H1 (cell line): ENCODE measurements at regions not wholly inside any gene's neighbourhood (a gene's known extent, or its start where the extent isn't known, plus 50 kb on each side); places are given as distances from the start of the nearest gene placed in this dataset.

Experiments
- CTCF ChIA-PET: fragments of 300-600 bp; sonication (Branson Sonifier 250); formaldehyde crosslinking; loops from one replicate; lab custom pipeline; 2021; ENCODE audit not compliant: partially characterized antibody; lab: Charles Lee
- POLR2A ChIA-PET: fragments of 300-600 bp; sonication (Branson Sonifier 250); formaldehyde crosslinking; loops from one replicate; lab custom pipeline; 2021; ENCODE audit warnings: inconsistent platforms; ENCODE audit not compliant: partially characterized antibody; lab: Charles Lee
- DNase-seq, 2 experiments: peaks; one replicate each; pipeline versions ENCODE4 v3.0.0 to v3.0.0-alpha.2; 2010 to 2022; ENCODE audit warnings: low spot score in 2 of 2, low read depth in 1 of 2, mixed read lengths in 1 of 2
- FAIRE-seq: peaks from 2 replicates; lab custom pipeline; 2011; peaks lifted over from hg19 to GRCh38; lab: Jason Lieb, UNC
- H2AFZ ChIP-seq: 2 replicates; pipeline ENCODE4 v1.8.1; 2012; ENCODE audit warnings: low read length, inconsistent platforms
- H2AK5ac ChIP-seq: 2 replicates; pipeline ENCODE4 v1.6.1; 2013; ENCODE audit warnings: low read depth, low read length
- H2BK120ac ChIP-seq: replicated peaks from 2 replicates; pipeline ENCODE3; 2013; ENCODE audit warnings: low read depth, low read length, inconsistent platforms
- H2BK12ac ChIP-seq: 2 replicates; pipeline ENCODE4 v1.6.1; 2013; ENCODE audit warnings: low read depth, low read length
- H2BK15ac ChIP-seq: 2 replicates; pipeline ENCODE4 v1.6.1; 2013; ENCODE audit warnings: low read length
- H2BK20ac ChIP-seq: 2 replicates; pipeline ENCODE4 v1.6.1; 2013; ENCODE audit warnings: low read length
- H2BK5ac ChIP-seq: 2 replicates; pipeline ENCODE4 v1.6.1; 2013; ENCODE audit warnings: low read depth, low read length
- H3K14ac ChIP-seq: 2 replicates; pipeline ENCODE4 v1.6.1; 2013; ENCODE audit warnings: inconsistent platforms; ENCODE audit not compliant: insufficient read length
- H3K18ac ChIP-seq: 2 replicates; pipeline ENCODE4 v1.6.1; 2013; ENCODE audit warnings: low read length; ENCODE audit errors: extremely low read depth
- H3K23ac ChIP-seq: 2 replicates; pipeline ENCODE4 v1.6.1; 2013; ENCODE audit warnings: inconsistent platforms; ENCODE audit not compliant: insufficient read length
- H3K23me2 ChIP-seq: 2 replicates; pipeline ENCODE4 v1.6.1; 2013; ENCODE audit warnings: low read depth, low read length
- H3K27ac ChIP-seq: 2 replicates; pipeline ENCODE4 v1.6.1; 2011; ENCODE audit warnings: low read depth, low read length, inconsistent platforms
- H3K27me3 ChIP-seq, 4 experiments: replicated peaks in 1 of 4; 1 replicate in 1 of 4; 2 replicates in 3 of 4; pipeline versions ENCODE4 v1.6.1 to v1.8.1; 2011 to 2013; ENCODE audit warnings: low read length in 3 of 4, mild to moderate bottlenecking in 3 of 4, inconsistent platforms in 2 of 4, mixed read lengths in 2 of 4, moderate library complexity in 1 of 4; ENCODE audit not compliant: control insufficient read depth in 3 of 4, insufficient read depth in 3 of 4; ENCODE audit errors: extremely low read depth in 1 of 4
- H3K36me3 ChIP-seq, 4 experiments: 2 replicates each; pipeline versions ENCODE4 v1.6.1 to v1.8.1; 2011 to 2013; ENCODE audit warnings: mild to moderate bottlenecking in 4 of 4, low read length in 3 of 4, moderate library complexity in 2 of 4, control low read depth in 1 of 4, inconsistent platforms in 1 of 4; ENCODE audit not compliant: insufficient read depth in 4 of 4, control insufficient read depth in 2 of 4
- H3K4ac ChIP-seq: replicated peaks from 2 replicates; pipeline ENCODE3; 2013; ENCODE audit warnings: low read length, low read depth, mixed read lengths, inconsistent platforms; ENCODE audit not compliant: insufficient read length
- H3K4me1 ChIP-seq, 4 experiments: replicated peaks in 1 of 4; 1 replicate in 1 of 4; 2 replicates in 3 of 4; pipeline versions ENCODE4 v1.6.1 to v1.8.1; 2011 to 2013; ENCODE audit warnings: low read length in 3 of 4, inconsistent platforms in 2 of 4, mixed read lengths in 1 of 4; ENCODE audit not compliant: insufficient read depth in 4 of 4, control insufficient read depth in 3 of 4
- H3K4me2 ChIP-seq, 2 experiments: 2 replicates each; pipeline versions ENCODE4 v1.6.1 to v1.8.1; 2011 to 2013; ENCODE audit warnings: low read depth in 2 of 2, low read length in 2 of 2, control low read depth in 1 of 2, inconsistent platforms in 1 of 2, mild to moderate bottlenecking in 1 of 2; ENCODE audit not compliant: insufficient read depth in 1 of 2
- H3K4me3 ChIP-seq, 4 experiments: fragments of 200-600, 300-600 bp in 1 of 4; sonication (generic), shearing (Covaris generic), sonication (Bioruptor Twin) in 1 of 4; 2 replicates each; pipeline versions ENCODE4 v1.5.1 to v1.8.1; 2011 to 2016; ENCODE audit warnings: low read length in 4 of 4, low read depth in 3 of 4, control low read depth in 2 of 4, inconsistent platforms in 2 of 4, mild to moderate bottlenecking in 2 of 4, mixed read lengths in 1 of 4, moderate library complexity in 1 of 4; ENCODE audit not compliant: insufficient read depth in 2 of 4; ENCODE audit errors: extremely low read depth in 1 of 4
- H3K56ac ChIP-seq: replicated peaks from 2 replicates; pipeline ENCODE3; 2013; ENCODE audit warnings: low read depth, mild to moderate bottlenecking, mixed read lengths, low read length, inconsistent platforms; ENCODE audit not compliant: insufficient read length
- H3K79me1 ChIP-seq: 2 replicates; pipeline ENCODE4 v1.6.1; 2013; ENCODE audit warnings: low read depth, low read length, control low read depth
- H3K79me2 ChIP-seq, 2 experiments: 2 replicates each; pipeline versions ENCODE4 v1.6.1 to v1.8.1; 2012 to 2013; ENCODE audit warnings: low read length in 2 of 2, mild to moderate bottlenecking in 2 of 2, inconsistent platforms in 1 of 2; ENCODE audit not compliant: insufficient read depth in 2 of 2, control insufficient read depth in 1 of 2
- H3K9ac ChIP-seq, 4 experiments: replicated peaks in 1 of 4; 1 replicate in 1 of 4; 2 replicates in 3 of 4; pipeline versions ENCODE4 v1.6.1 to v1.8.1; 2011 to 2013; ENCODE audit warnings: low read depth in 3 of 4, low read length in 3 of 4, control low read depth in 2 of 4, mild to moderate bottlenecking in 2 of 4, moderate library complexity in 2 of 4, inconsistent platforms in 1 of 4; ENCODE audit errors: extremely low read depth in 1 of 4
- H3K9me3 ChIP-seq, 2 experiments: 2 replicates each; pipeline versions ENCODE4 v1.6.1 to v1.8.1; 2012 to 2013; ENCODE audit warnings: mild to moderate bottlenecking in 2 of 2, moderate library complexity in 2 of 2, control low read depth in 1 of 2, inconsistent platforms in 1 of 2, low read depth in 1 of 2, low read length in 1 of 2, mixed read lengths in 1 of 2; ENCODE audit not compliant: insufficient read depth in 2 of 2
- H4K20me1 ChIP-seq, 2 experiments: replicated peaks in 1 of 2; 2 replicates each; pipeline versions ENCODE3 to v1.8.1; 2011 to 2013; ENCODE audit warnings: inconsistent platforms in 2 of 2, low read length in 2 of 2, mild to moderate bottlenecking in 1 of 2; ENCODE audit not compliant: insufficient read depth in 2 of 2, control insufficient read depth in 1 of 2
- H4K5ac ChIP-seq: 2 replicates; pipeline ENCODE4 v1.6.1; 2013; ENCODE audit warnings: low read length, low read depth, mixed read lengths, inconsistent platforms; ENCODE audit not compliant: insufficient read length
- H4K8ac ChIP-seq: 2 replicates; pipeline ENCODE4 v1.8.0; 2013; ENCODE audit warnings: mild to moderate bottlenecking, moderate library complexity, low read length, inconsistent platforms; ENCODE audit not compliant: insufficient read depth; ENCODE audit errors: extremely low read depth
- H4K91ac ChIP-seq: replicated peaks from 2 replicates; pipeline ENCODE3; 2013; ENCODE audit warnings: low read length, mixed read lengths, inconsistent platforms; ENCODE audit not compliant: insufficient read length
- BRCA1 ChIP-seq: IDR thresholded peaks from 2 replicates; pipeline ENCODE4 v1.6.1; 2012; ENCODE audit warnings: low read depth, low read length, improper control_type of control experiment
- CREB1 ChIP-seq: IDR thresholded peaks from 2 replicates; pipeline ENCODE4 v1.6.1; 2012; ENCODE audit warnings: inconsistent platforms
- EZH2 ChIP-seq: fragments of 200-600 bp; sonication (generic); IDR thresholded peaks from 2 replicates; pipeline ENCODE4 v1.7.1; 2012; ENCODE audit warnings: low read depth, mild to moderate bottlenecking, moderate library complexity, low read length, inconsistent platforms; ENCODE audit not compliant: severe bottlenecking
- TCF12 ChIP-seq: IDR thresholded peaks from 2 replicates; pipeline ENCODE4 v1.6.1; 2011; ENCODE audit warnings: low read depth, mild to moderate bottlenecking, low read length
- WGBS, 2 experiments: shearing (Covaris generic) in 1 of 2; methylation state at CpG; one replicate each; pipeline versions ENCODE4 v1.1.6 to v1.1.7; 2013 to 2015; ENCODE audit warnings: low lambda C conversion rate in 2 of 2, mixed read lengths in 2 of 2, inconsistent platforms in 1 of 2, low coverage in 1 of 2, missing lambda C conversion rate in 1 of 2; ENCODE audit not compliant: insufficient replicate concordance in 2 of 2, insufficient coverage in 1 of 2, insufficient read length in 1 of 2; ENCODE audit errors: extremely low coverage in 1 of 2, missing lambda C conversion rate in 1 of 2; 5-methylcytosine and 5-hydroxymethylcytosine counted together
- TF ChIP-seq, protein P1 (sequence below): IDR thresholded peaks from 2 replicates; pipeline ENCODE4 v1.6.1; 2012; ENCODE audit warnings: inconsistent platforms

DNA sequence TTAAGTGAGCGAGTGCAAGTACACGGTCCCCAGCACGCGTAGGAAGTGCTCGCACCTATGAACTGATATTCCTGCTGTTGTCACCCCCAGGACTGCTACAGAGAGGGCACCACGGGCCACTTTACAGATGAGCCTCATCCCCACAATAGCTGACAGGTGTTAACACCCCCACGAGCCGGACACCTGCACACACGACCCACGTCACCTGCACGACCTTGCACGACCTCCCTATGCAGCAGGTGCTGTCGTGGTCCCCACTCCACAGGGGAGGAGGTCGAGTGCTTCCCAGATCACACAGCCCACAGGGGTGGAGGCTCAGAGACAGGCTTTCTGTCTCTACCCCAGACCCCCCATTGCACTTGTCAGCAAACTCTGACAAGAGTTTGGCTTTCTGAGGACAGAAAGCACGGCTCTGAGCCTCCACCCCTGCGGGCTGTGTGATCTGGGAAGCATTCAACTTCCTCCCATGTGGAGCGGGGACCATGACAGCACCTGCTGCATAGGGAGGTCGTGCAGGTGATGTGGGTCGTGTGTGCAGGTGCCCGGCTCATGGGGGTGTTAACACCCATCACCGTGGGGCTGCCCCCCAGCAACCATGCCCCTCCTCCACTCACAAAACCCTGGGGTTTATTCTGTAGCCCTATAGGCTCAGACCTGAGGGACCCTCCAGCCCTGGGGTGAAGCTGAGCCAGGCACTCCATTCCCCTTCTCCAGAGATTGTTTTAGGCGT is 80.8 kb downstream of the MATN1 start:
- Histone ChIP-seq H3K9me3 (no peaks in the 10 kb centered on the region), H3K14ac (no peak overlapping the region), H2AK5ac (no peak overlapping the region; the same call in 1 of the 2 replicates), H2BK120ac (no peak overlapping the region), H2AFZ (no peak overlapping the region), H2BK15ac (no peak overlapping the region), H3K79me2 (no peaks in the 10 kb centered on the region), H3K4me2 (no peak overlapping the region), H2BK12ac (no peak overlapping the region), H4K8ac (no peak overlapping the region), H4K91ac (no peak overlapping the region), H2BK20ac (no peak overlapping the region), H3K23me2 (no peaks in the 10 kb centered on the region), H4K20me1 (no peaks in the 10 kb centered on the region), H4K5ac (no peak overlapping the region), H3K79me1 (no peaks in the 10 kb centered on the region), H2BK5ac (no peak overlapping the region)
- POLR2A ChIA-PET = no interaction called here
- TF ChIP-seq CREB1 = no peak
- TF ChIP-seq TCF12 = no peak
- TF ChIP-seq BRCA1 = no peak
- TF ChIP-seq, protein P1, sequence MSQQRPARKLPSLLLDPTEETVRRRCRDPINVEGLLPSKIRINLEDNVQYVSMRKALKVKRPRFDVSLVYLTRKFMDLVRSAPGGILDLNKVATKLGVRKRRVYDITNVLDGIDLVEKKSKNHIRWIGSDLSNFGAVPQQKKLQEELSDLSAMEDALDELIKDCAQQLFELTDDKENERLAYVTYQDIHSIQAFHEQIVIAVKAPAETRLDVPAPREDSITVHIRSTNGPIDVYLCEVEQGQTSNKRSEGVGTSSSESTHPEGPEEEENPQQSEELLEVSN = no peak
- no peak for TF ChIP-seq EZH2
- TF ChIP-seq, all 59 proteins: peak for 0
- Histone ChIP-seq H3K4ac (no peak overlapping the region), H3K9ac (no peak overlapping the region), H3K27ac (no peak overlapping the region), H3K23ac (no peak overlapping the region), H3K36me3 (no peaks in the 10 kb centered on the region), H3K56ac (no peak overlapping the region), H3K18ac (no peak overlapping the region), H3K4me1 (no peaks in the 10 kb centered on the region), H3K4me3 (no peak overlapping the region), H3K27me3 (no peaks in the 10 kb centered on the region)
- WGBS, 2 experiments = 88% methylated on average over 20 of the region's 22 CpGs; no CpG with 5 or more reads in 1 of the 2 experiments
- no peak for FAIRE-seq
- DNase-seq = no peak
- CTCF ChIA-PET = interaction anchor here (1.1 to 1.2 kb wide), 2 partner anchors 11 to 65 kb away, joined by 3 to 5 read pairs; no protein-coding TSS in a partner anchor
